ENCODE measurements at regions not wholly inside any gene's neighbourhood (a gene's known extent, or its start where the extent isn't known, plus 50 kb on each side); places are given as distances from the start of the nearest gene placed in this dataset.

DNA sequence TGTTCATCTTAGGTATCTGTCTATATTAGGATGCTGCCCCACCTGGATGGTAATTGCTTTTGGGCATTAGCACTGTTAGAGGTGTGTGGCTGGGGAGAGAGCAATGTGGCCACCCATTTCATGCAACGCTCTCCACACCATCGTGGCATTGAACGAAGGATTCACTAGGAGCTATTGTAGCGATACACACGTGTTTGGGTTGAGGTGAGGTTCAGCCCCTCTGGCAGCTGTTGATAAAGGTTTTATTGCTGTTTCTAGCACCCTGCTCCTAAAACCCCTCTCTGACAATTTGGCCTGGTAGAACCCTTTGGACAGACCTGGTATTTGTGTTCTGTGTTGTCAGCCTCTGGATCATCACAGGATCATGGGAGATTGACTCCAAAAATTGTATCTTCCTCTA is 280.9 kb downstream of the PRL start:
- Histone ChIP-seq H3K27ac (ENCODE audit: low read depth, low read length) (no peak overlapping the region), H3K9me2 (replicated peaks; ENCODE audit: control insufficient read depth, low read length) (no peaks in the 10 kb centered on the region), H4K20me1 (ENCODE audit: control insufficient read depth, insufficient read depth, low read depth, low read length) (no peaks in the 10 kb centered on the region), H3K4me1 (ENCODE audit: control insufficient read depth, low read length) (no peaks in the 10 kb centered on the region), H3K4me2 (ENCODE audit: low read length) (no peak overlapping the region), H3K36me3 (ENCODE audit: control insufficient read depth, low read length) (no peaks in the 10 kb centered on the region), H3K4me3 (ENCODE audit: low read length) (no peak overlapping the region), H3F3A (ENCODE audit: control insufficient read depth, insufficient read depth) (no peaks in the 10 kb centered on the region), H3K79me2 (ENCODE audit: control insufficient read depth, low read length) (no peaks in the 10 kb centered on the region), H3K27me3 (ENCODE audit: control insufficient read depth, low read length) (no peaks in the 10 kb centered on the region), H3K9me3 (ENCODE audit: control insufficient read depth, insufficient read depth, low read length) (no peaks in the 10 kb centered on the region)
- TF ChIP-seq CTCF (IDR thresholded peaks at IDR 0.05; ENCODE audit: low read depth, low read length, poor library complexity, severe bottlenecking) (no peak), EZH2phosphoT487 (IDR thresholded peaks at IDR 0.05; ENCODE audit: borderline replicate concordance, low read length) (no peak)

DNA sequence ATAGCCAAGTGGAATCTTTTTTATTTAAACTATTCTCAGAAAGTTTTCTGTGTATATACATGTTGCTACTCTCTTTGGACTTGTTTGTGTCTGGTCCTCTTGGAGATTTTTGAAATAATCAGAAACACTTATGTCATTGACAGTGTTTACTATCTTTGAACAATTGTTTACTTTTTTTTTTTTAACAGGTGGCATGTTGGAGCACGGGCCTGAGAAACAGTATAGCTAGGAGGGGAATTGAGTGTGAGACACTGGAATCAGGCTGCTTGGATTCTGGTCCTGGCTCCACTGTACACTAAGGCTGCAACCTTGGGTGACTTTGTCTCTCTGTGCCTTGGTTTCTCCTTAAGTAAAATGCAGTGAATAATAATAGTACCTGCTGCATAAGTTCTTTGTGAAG is 279.6 kb downstream of the PRL start:
- Histone ChIP-seq H3K4me1 (ENCODE audit: control insufficient read depth, low read length) (no peaks in the 10 kb centered on the region), H3K36me3 (ENCODE audit: control insufficient read depth, low read length) (no peaks in the 10 kb centered on the region), H3F3A (ENCODE audit: control insufficient read depth, insufficient read depth) (no peaks in the 10 kb centered on the region), H3K9me3 (ENCODE audit: control insufficient read depth, insufficient read depth, low read length) (no peaks in the 10 kb centered on the region), H3K79me2 (ENCODE audit: control insufficient read depth, low read length) (no peaks in the 10 kb centered on the region), H3K27me3 (ENCODE audit: control insufficient read depth, low read length) (no peaks in the 10 kb centered on the region), H3K4me2 (ENCODE audit: low read length) (no peak overlapping the region), H3K4me3 (ENCODE audit: low read length) (no peak overlapping the region), H3K27ac (ENCODE audit: low read depth, low read length) (no peak overlapping the region), H4K20me1 (ENCODE audit: control insufficient read depth, insufficient read depth, low read depth, low read length) (no peaks in the 10 kb centered on the region), H3K9me2 (replicated peaks; ENCODE audit: control insufficient read depth, low read length) (no peaks in the 10 kb centered on the region)
- no peak for TF ChIP-seq CTCF (IDR thresholded peaks at IDR 0.05; ENCODE audit: low read depth, low read length, poor library complexity, severe bottlenecking)
- TF ChIP-seq EZH2phosphoT487 (IDR thresholded peaks at IDR 0.05; ENCODE audit: borderline replicate concordance, low read length) = no peak

GRCh38 chr6:22017766-22018165 is 279.1 kb downstream of the PRL start:
- Histone ChIP-seq H3K4me2 (ENCODE audit: low read length) (no peak overlapping the region), H3K79me2 (ENCODE audit: control insufficient read depth, low read length) (no peaks in the 10 kb centered on the region), H3K36me3 (ENCODE audit: control insufficient read depth, low read length) (no peaks in the 10 kb centered on the region), H3F3A (ENCODE audit: control insufficient read depth, insufficient read depth) (no peaks in the 10 kb centered on the region), H4K20me1 (ENCODE audit: control insufficient read depth, insufficient read depth, low read depth, low read length) (no peaks in the 10 kb centered on the region), H3K9me3 (ENCODE audit: control insufficient read depth, insufficient read depth, low read length) (no peaks in the 10 kb centered on the region), H3K4me1 (ENCODE audit: control insufficient read depth, low read length) (no peaks in the 10 kb centered on the region), H3K27ac (ENCODE audit: low read depth, low read length) (no peak overlapping the region), H3K4me3 (ENCODE audit: low read length) (no peak overlapping the region), H3K9me2 (replicated peaks; ENCODE audit: control insufficient read depth, low read length) (no peaks in the 10 kb centered on the region), H3K27me3 (ENCODE audit: control insufficient read depth, low read length) (no peaks in the 10 kb centered on the region)
- TF ChIP-seq EZH2phosphoT487 (IDR thresholded peaks at IDR 0.05; ENCODE audit: borderline replicate concordance, low read length) = no peak
- TF ChIP-seq CTCF (IDR thresholded peaks at IDR 0.05; ENCODE audit: low read depth, low read length, poor library complexity, severe bottlenecking) = no peak

DNA sequence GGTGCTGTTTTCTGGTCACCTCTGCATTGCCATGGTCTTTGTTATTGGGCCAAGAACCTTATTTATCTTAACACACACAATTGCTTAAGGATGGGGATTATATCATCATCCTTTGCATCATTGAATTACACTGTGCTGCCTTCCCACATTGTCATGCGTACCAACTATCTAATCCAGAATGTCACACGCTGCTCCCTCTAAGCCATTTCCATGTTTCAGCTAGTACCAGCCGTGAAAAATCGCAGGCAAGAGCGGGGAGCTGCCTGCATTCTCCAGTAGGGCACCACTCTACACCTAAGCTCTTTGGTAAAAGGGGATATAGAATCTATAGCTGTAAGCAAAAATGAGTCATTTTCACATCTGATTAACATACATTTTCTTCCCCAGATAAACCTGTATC is 277.0 kb downstream of the PRL start:
- no peaks in the 10 kb centered on the region for H3K9me2 ChIP-seq (replicated peaks; ENCODE audit: control insufficient read depth, low read length)
- no peaks in the 10 kb centered on the region for H3K79me2 ChIP-seq (ENCODE audit: control insufficient read depth, low read length)
- no peaks in the 10 kb centered on the region for H3K9me3 ChIP-seq (ENCODE audit: control insufficient read depth, insufficient read depth, low read length)
- H3F3A ChIP-seq (ENCODE audit: control insufficient read depth, insufficient read depth) = no peaks in the 10 kb centered on the region
- TF ChIP-seq CTCF (IDR thresholded peaks at IDR 0.05; ENCODE audit: low read depth, low read length, poor library complexity, severe bottlenecking) (no peak), EZH2phosphoT487 (IDR thresholded peaks at IDR 0.05; ENCODE audit: borderline replicate concordance, low read length) (no peak)
- no peak overlapping the region for H3K4me2 ChIP-seq (ENCODE audit: low read length)
- no peaks in the 10 kb centered on the region for H3K4me1 ChIP-seq (ENCODE audit: control insufficient read depth, low read length)
- no peaks in the 10 kb centered on the region for H3K36me3 ChIP-seq (ENCODE audit: control insufficient read depth, low read length)
- H3K27me3 ChIP-seq (ENCODE audit: control insufficient read depth, low read length) = no peaks in the 10 kb centered on the region
- H3K4me3 ChIP-seq (ENCODE audit: low read length) = no peak overlapping the region
- H3K27ac ChIP-seq (ENCODE audit: low read depth, low read length) = no peak overlapping the region
- no peaks in the 10 kb centered on the region for H4K20me1 ChIP-seq (ENCODE audit: control insufficient read depth, insufficient read depth, low read depth, low read length)

All from DOHH2 (cell line).